Fibroblast of lung (primary cell): ENCODE measurements at regions not wholly inside any gene's neighbourhood (a gene's known extent, or its start where the extent isn't known, plus 50 kb on each side); places are given as distances from the start of the nearest gene placed in this dataset.

Experiments used
- EZH2 ChIP-seq: IDR thresholded peaks from 2 replicates; pipeline ENCODE4 v1.5.1; 2012; ENCODE audit warnings: low read length, control low read depth, mild to moderate bottlenecking; ENCODE audit errors: missing control alignments
- TF ChIP-seq, protein P1 (sequence below), 2 donors: IDR thresholded peaks in 1 of 2; conservative IDR thresholded peaks in 1 of 2; 1 replicate in 1 of 2; 2 replicates in 1 of 2; pipeline ENCODE4 v1.5.1; 2011 to 2012; ENCODE audit warnings: low read length in 2 of 2, control low read depth in 1 of 2, inconsistent platforms in 1 of 2, low read depth in 1 of 2, mild to moderate bottlenecking in 1 of 2

DNA sequence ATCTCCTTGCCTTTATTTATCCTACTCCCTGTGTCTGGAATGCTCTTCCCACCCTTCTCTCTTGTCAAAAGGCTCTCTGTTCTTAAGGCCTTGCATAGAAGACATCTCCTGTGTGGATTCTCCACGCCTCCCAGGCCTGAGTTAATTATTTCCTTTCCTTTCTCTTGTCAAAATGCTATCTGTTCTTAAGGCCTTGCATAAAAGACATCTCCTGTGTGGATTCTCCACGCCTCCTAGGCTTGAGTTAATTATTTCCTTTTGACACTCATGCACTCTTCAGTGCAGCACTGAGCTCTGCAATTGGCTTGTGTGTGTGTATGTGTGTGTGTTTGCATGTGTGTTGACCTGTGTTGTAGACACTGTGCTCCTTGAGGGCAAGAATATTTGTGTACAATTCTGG lies 52.1 kb upstream of the DCD start:
- TF ChIP-seq, protein P1, sequence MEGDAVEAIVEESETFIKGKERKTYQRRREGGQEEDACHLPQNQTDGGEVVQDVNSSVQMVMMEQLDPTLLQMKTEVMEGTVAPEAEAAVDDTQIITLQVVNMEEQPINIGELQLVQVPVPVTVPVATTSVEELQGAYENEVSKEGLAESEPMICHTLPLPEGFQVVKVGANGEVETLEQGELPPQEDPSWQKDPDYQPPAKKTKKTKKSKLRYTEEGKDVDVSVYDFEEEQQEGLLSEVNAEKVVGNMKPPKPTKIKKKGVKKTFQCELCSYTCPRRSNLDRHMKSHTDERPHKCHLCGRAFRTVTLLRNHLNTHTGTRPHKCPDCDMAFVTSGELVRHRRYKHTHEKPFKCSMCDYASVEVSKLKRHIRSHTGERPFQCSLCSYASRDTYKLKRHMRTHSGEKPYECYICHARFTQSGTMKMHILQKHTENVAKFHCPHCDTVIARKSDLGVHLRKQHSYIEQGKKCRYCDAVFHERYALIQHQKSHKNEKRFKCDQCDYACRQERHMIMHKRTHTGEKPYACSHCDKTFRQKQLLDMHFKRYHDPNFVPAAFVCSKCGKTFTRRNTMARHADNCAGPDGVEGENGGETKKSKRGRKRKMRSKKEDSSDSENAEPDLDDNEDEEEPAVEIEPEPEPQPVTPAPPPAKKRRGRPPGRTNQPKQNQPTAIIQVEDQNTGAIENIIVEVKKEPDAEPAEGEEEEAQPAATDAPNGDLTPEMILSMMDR (conservative IDR thresholded peaks at IDR 0.05 in 1 of 2, IDR thresholded peaks at IDR 0.05 in 1 of 2; ENCODE audit: low read depth in 1 of 2, low read length in 2 of 2): no peak
- no peak for TF ChIP-seq EZH2
